NB4 (cell line): ENCODE measurements at regions not wholly inside any gene's neighbourhood (a gene's known extent, or its start where the extent isn't known, plus 50 kb on each side); places are given as distances from the start of the nearest gene placed in this dataset.

Source experiments
- CTCF ChIP-seq: IDR thresholded peaks from one replicate; pipeline ENCODE4 v1.5.1; 2012; ENCODE audit warnings: low read depth, low read length
- MYC ChIP-seq: IDR thresholded peaks from 2 replicates; pipeline ENCODE4 v1.6.1; 2011; ENCODE audit warnings: low read depth, low read length
- POLR2A ChIP-seq: IDR thresholded peaks from 2 replicates; pipeline ENCODE4 v1.6.1; 2011; ENCODE audit warnings: mild to moderate bottlenecking; ENCODE audit not compliant: insufficient read length; ENCODE audit errors: extremely low read depth

GRCh38 chr20:11724097-11724496 is 193.6 kb upstream of the BTBD3 start:
- TF ChIP-seq CTCF = no peak
- TF ChIP-seq POLR2A = no peak
- TF ChIP-seq MYC = no peak
